SKM-1 treated with dmso at 0.1 percent for 144 hours (cell line): ENCODE measurements at regions not wholly inside any gene's neighbourhood (a gene's known extent, or its start where the extent isn't known, plus 50 kb on each side); places are given as distances from the start of the nearest gene placed in this dataset.

Source experiments
- DNase-seq: peaks from one replicate; lab custom pipeline; 2025; ENCODE audit not compliant: unreplicated experiment; lab: John Stamatoyannopoulos, UW

DNA sequence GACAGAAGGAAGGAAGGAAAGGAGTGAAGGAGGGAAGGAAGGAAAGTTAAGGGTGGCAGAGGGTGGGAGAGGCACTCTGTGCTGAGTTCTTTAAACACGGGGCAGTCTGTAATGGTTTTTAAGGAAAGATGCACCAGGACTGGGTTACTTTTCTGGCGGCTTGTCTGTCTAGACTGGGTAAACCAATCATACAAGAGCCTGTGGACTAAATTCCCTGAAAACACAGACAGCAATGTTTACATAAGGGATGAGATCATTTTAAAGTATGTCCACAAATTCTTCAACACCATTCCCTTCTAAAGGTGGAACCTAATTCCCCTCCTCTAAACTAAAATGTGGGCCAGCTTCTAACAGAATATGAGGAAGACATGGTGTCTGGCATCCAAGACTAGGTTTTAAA is 235.5 kb upstream of the IGF1R start:
- no peak for DNase-seq

DNA sequence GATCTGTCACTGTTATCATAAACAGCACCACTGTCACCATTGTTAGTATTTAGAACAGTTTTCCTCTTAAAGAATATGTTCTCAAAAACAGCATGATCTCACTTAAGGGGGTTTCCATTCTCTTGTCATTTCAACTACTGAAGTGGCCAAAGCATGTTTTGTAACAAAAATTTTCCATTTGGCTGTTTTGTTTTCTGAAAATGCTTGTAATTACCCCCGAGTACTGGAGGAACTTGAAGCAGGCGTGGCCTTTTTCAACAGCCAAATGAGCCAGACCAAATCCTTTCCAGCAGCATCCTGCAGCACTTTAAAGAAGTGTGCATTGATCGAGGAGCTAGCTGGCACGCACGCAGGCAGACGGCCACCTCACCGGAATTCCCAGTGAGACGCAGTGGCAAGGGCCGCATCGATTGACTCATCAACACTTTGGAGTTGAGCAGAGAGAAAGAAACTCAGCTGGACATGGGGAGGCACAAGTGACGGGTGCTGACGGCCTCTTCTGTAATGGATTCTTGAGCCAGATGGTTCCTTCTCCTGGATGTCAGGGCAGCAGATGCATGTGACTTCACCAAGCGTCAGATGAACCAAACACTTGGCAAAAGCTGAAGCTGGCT is 234.3 kb upstream of the IGF1R start:
- DNase-seq = no peak

DNA sequence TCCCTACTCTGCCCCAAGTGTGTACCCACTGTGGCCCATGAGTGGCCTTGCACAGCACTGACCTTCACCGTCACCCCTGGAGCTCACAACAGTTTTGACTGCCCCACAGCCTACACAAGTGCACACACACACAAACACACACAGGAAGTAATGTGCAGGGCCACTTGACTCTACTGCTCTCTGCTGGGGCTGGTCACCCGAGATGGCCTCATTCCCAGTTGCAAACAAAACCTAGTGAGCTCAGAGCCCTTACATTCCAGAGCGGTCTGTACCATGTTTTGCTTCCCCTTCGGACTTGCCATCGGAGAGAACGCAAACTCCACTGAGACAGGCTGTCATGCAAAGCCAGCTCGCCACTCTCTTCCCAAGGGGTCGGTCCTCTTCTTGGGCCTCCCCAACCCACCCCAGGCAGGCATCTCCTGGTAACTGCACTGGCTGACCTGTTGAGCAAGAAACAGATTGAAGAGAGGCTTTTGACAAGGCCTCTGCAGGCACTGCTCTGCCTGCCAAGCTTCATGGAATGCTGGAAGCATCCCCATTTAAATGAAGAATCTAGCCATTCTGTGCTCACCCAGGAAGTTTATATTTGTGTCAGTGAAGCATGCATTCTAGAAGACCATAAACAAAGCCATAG is 232.0 kb upstream of the IGF1R start:
- no peak for DNase-seq

GRCh38 chr15:98417346-98417745 is 231.0 kb upstream of the IGF1R start:
- no peak for DNase-seq

GRCh38 chr15:98418122-98418521 is 230.2 kb upstream of the IGF1R start:
- no peak for DNase-seq

DNA sequence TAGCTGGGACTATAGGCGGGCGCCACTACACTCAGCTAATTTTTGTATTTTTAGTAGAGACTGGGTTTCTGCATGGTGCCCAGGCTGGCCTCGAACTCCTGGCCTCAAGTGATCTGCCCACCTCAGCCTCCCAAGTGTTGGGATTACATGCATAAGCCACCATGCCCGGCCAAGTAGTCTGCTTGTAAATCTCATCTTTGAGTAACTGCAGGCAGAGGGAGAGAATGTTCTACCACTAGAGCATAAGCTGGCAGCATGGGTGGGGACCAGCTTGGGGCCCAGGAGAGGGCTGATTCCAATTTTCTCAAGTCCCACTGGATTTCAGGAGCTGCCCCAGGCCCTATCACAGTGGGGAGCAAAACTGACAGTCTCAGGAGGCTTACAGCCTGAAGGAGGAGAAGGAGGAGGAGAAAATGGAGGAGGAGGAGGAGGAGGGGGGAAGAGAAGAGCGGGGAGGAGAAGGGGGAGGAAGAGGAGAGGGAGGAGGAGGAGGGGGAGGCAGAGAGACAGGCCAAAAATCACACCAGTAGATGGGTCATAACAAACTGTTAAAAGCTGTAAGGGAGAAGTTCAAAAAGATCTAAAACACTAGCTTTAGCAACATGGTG is 229.1 kb upstream of the IGF1R start:
- no peak for DNase-seq

DNA sequence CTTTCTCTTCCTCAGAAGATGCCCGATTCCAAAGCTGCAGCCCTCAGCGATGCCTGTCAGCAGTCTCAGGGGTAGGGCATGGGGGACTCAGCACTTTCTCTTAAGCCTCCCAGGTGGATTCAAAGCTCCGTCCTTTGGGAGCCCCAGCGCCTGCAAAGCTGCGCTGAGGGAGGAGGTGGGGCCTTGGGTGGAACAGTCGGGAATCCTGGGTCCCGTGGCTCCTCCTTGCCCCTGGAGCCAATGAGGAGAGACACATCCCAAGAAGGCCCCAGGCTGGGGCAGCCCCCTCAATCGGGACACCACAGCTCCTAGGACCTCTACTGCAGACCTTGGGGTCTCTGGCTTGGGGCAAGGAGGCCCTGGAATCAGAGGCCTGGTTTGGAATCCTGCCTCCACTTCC is 227.5 kb upstream of the IGF1R start:
- DNase-seq = no peak

- DNase-seq = peak; percentile 37
Measured at GRCh38 chr15:98421419-98422129, 226.8 kb upstream of the IGF1R start.

DNA sequence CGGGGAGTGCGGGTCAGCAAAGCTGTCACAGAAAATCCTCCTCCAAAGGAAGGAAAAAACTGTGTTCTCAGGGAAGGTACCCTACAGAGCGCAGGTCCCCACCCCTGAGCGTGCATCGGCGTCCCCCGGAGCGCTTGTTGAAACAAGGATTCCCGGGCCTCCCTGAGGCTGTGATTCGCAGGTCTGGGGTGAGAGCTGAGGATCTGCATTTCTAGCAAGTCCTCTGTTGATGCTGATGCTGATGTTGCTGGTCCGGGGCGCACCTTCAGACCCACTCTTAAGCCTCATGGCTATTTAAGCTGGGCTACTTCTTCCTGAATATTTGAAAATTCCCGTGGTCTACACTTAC is 226.2 kb upstream of the IGF1R start:
- no peak for DNase-seq

DNA sequence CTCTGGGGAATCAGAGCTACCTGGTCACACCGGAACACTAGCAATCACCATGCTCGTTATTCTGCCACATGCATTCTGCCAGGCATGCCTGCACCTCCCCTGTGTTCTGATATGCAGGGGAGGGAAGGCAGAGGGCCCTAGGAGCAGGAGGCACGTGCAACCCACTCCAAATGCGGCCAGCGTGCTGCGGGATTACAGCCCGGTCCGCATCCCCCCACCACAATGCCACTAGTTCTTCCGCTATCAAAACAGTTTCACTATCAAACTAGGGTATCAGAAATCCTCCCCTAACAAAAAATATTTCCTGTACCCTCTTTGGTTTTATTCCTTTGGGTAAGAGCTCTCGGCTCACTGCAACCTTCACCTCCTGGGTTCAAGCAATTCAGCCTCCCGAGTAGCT is 223.2 kb upstream of the IGF1R start:
- DNase-seq = no peak

GRCh38 chr15:98427321-98427720 is 221.0 kb upstream of the IGF1R start:
- no peak for DNase-seq

GRCh38 chr15:98428253-98428989 is 219.9 kb upstream of the IGF1R start:
- DNase-seq = peak; percentile 82

- no peak for DNase-seq
Measured at GRCh38 chr15:98431171-98431570, 217.2 kb upstream of the IGF1R start.

- no peak for DNase-seq
Measured at GRCh38 chr15:98433346-98433745, 215.0 kb upstream of the IGF1R start.

DNA sequence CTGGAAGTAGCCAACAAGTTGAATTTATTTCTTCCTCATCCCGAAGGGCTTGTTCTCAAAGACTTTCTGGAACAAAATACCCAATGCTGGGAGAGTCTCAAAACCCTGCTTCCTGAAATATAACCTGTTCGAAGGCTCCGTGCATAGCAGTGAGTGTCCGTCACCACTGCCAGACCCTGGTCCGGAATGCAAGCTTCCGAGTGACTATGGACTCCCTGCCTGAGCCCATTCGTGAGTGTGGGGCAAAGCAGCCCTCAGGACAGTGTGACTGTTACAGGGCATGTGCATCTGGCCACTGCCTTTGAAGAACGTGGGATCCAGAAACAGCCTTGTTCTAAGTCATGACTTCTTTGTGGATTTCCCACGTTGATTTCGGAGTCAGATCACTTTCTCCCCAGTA is 214.5 kb upstream of the IGF1R start:
- DNase-seq = no peak

GRCh38 chr15:98437752-98438151 is 210.6 kb upstream of the IGF1R start:
- no peak for DNase-seq

- no peak for DNase-seq
Measured at GRCh38 chr15:98438326-98438725, 210.0 kb upstream of the IGF1R start.

DNA sequence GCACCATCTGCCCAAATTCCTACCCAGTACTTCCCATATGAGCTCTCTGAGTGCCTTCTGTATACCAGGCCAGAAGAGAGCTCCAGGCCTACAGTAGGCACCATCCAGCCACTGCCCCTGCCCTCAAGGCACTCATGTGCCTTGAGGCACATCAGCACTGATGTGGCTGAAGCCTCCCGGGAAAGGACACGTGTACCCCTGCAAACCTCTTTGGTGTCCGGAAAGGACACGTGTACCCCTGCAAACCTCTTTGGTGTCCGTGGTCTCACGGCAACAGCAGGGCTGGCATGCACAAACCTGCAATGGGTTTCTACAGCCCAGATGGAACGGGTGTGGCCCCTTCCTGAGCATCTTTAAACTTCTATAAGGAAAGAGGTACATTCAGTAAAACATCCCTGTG is 209.4 kb upstream of the IGF1R start:
- DNase-seq = no peak

DNA sequence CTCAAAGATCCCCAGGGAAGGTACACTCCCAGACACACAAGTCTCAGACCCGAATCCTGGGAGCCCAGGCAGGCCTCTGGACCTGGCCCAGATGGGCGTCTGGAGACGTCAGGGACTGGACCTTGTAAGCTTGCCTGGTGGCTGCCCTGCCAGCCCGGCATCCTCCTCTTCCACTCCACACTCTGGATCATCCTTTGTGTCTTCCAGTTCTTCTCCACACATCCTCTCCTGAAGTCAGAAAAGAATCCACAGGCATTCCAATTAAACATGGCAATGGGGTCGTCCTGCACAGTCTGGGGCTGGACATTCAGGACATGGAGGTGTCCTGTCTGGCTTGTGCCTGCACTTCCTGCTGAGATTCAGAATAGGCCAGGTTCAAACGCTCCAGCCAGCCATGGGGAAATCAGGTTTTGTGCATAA is 208.8 kb upstream of the IGF1R start:
- no peak for DNase-seq

GRCh38 chr15:98440917-98441316 is 207.4 kb upstream of the IGF1R start:
- DNase-seq = no peak

GRCh38 chr15:98441599-98441998 is 206.7 kb upstream of the IGF1R start:
- no peak for DNase-seq
